Mucosa of rectum (tissue), 2 donors: ENCODE measurements at regions not wholly inside any gene's neighbourhood (a gene's known extent, or its start where the extent isn't known, plus 50 kb on each side); places are given as distances from the start of the nearest gene placed in this dataset.
A peak's percentile ranks its signal among the peaks of the same experiment; 100 is the strongest.

ENCODE experiments used
- H3K27ac ChIP-seq, 2 donors: one replicate each; pipeline ENCODE4 v1.7.0; 2013; ENCODE audit warnings: inconsistent platforms in 2 of 2, low read depth in 2 of 2, low read length in 2 of 2
- H3K27me3 ChIP-seq, 2 donors: one replicate each; pipeline ENCODE4 v1.7.0; 2013; ENCODE audit warnings: low read length in 2 of 2; ENCODE audit not compliant: control insufficient read depth in 2 of 2, insufficient read depth in 2 of 2
- H3K36me3 ChIP-seq, 2 donors: one replicate each; pipeline ENCODE4 v1.7.0; 2013; ENCODE audit warnings: low read length in 2 of 2; ENCODE audit not compliant: control insufficient read depth in 2 of 2, insufficient read depth in 2 of 2
- H3K4me1 ChIP-seq, 2 donors: one replicate each; pipeline ENCODE4 v1.7.0; 2013; ENCODE audit warnings: low read length in 2 of 2, mild to moderate bottlenecking in 1 of 2; ENCODE audit not compliant: control insufficient read depth in 2 of 2, insufficient read depth in 2 of 2
- H3K4me3 ChIP-seq, 2 donors: one replicate each; pipeline ENCODE4 v1.7.0; 2013; ENCODE audit warnings: low read length in 2 of 2
- H3K9ac ChIP-seq, 2 donors: one replicate each; pipeline ENCODE4 v1.7.0; 2013; ENCODE audit warnings: low read length in 2 of 2, low read depth in 1 of 2, mild to moderate bottlenecking in 1 of 2
- H3K9me3 ChIP-seq, 2 donors: one replicate each; pipeline ENCODE4 v1.7.0; 2013; ENCODE audit warnings: low read length in 2 of 2; ENCODE audit not compliant: control insufficient read depth in 2 of 2
- donor health status: healthy.
- donor health status: Normal muscosa, but diverticular disease.

GRCh38 chr1:116253566-116254382, 119.3 kb upstream of the ATP1A1 start:
- Histone ChIP-seq H3K27ac (peak overlapping the region; percentile 57 to 69), H3K9me3 (no peaks in the 10 kb centered on the region), H3K4me1 (peaks cover 34 to 37% of the 10 kb centered on the region in 2 donors), H3K27me3 (no peaks in the 10 kb centered on the region), H3K4me3 (no peak overlapping the region), H3K9ac (no peak overlapping the region), H3K36me3 (no peaks in the 10 kb centered on the region)

GRCh38 chr1:116254776-116255175, 118.3 kb upstream of the ATP1A1 start:
- no peaks in the 10 kb centered on the region for H3K36me3 ChIP-seq
- H3K27ac ChIP-seq: peak overlapping the region; percentile 85 to 97

GRCh38 chr1:116255486-116256285, 117.4 kb upstream of the ATP1A1 start:
- no peaks in the 10 kb centered on the region for H3K27me3 ChIP-seq
- no peaks in the 10 kb centered on the region for H3K36me3 ChIP-seq
- no peak overlapping the region for H3K4me3 ChIP-seq
- no peaks in the 10 kb centered on the region for H3K9me3 ChIP-seq
- peak overlapping the region; percentile 24 to 67 for H3K9ac ChIP-seq
- peak overlapping the region; percentile 85 to 97 for H3K27ac ChIP-seq
- H3K4me1 ChIP-seq: peaks cover 41 to 42% of the 10 kb centered on the region in 2 donors

More at GRCh38 chr1:116254776-116255175, 118.3 kb upstream of the ATP1A1 start:
- no peak overlapping the region for H3K4me3 ChIP-seq
- no peaks in the 10 kb centered on the region for H3K9me3 ChIP-seq
- peak overlapping the region in 1 of 2 donors; percentile 63 for H3K9ac ChIP-seq
- H3K4me1 ChIP-seq: peaks cover 34 to 37% of the 10 kb centered on the region in 2 donors
- H3K27me3 ChIP-seq: no peaks in the 10 kb centered on the region

- H3K36me3 ChIP-seq: no peaks in the 10 kb centered on the region
Observed at GRCh38 chr1:116256286-116256649, 116.8 kb upstream of the ATP1A1 start.

GRCh38 chr1:116256875-116257274, 116.2 kb upstream of the ATP1A1 start:
- no peaks in the 10 kb centered on the region for H3K27me3 ChIP-seq
- H3K27ac ChIP-seq: peak overlapping the region; percentile 81 to 97
- peaks cover 42 to 49% of the 10 kb centered on the region in 2 donors for H3K4me1 ChIP-seq
- no peak overlapping the region for H3K4me3 ChIP-seq
- no peaks in the 10 kb centered on the region for H3K36me3 ChIP-seq
- no peaks in the 10 kb centered on the region for H3K9me3 ChIP-seq
- peak overlapping the region in 1 of 2 donors; percentile 67 for H3K9ac ChIP-seq

More at GRCh38 chr1:116256286-116256649, 116.8 kb upstream of the ATP1A1 start:
- H3K4me1 ChIP-seq: peaks cover 44 to 47% of the 10 kb centered on the region in 2 donors
- no peaks in the 10 kb centered on the region for H3K27me3 ChIP-seq
- H3K9me3 ChIP-seq: no peaks in the 10 kb centered on the region
- H3K4me3 ChIP-seq: no peak overlapping the region
- peak overlapping the region in 1 of 2 donors; percentile 67 for H3K9ac ChIP-seq
- peak overlapping the region; percentile 81 to 97 for H3K27ac ChIP-seq

GRCh38 chr1:116257341-116257767, 115.7 kb upstream of the ATP1A1 start:
- H3K27me3 ChIP-seq: no peaks in the 10 kb centered on the region
- H3K27ac ChIP-seq: peak overlapping the region; percentile 81 to 97
- no peaks in the 10 kb centered on the region for H3K36me3 ChIP-seq
- no peak overlapping the region for H3K4me3 ChIP-seq
- H3K9ac ChIP-seq: peak overlapping the region in 1 of 2 donors; percentile 67
- peaks cover 42 to 49% of the 10 kb centered on the region in 2 donors for H3K4me1 ChIP-seq
- no peaks in the 10 kb centered on the region for H3K9me3 ChIP-seq

GRCh38 chr1:116257836-116258235, 115.2 kb upstream of the ATP1A1 start:
- Histone ChIP-seq H3K36me3 (no peaks in the 10 kb centered on the region), H3K9ac (no peak overlapping the region), H3K27me3 (no peaks in the 10 kb centered on the region), H3K27ac (peak overlapping the region; percentile 81 to 97), H3K4me3 (no peak overlapping the region), H3K9me3 (no peaks in the 10 kb centered on the region), H3K4me1 (peaks cover 42 to 49% of the 10 kb centered on the region in 2 donors)

GRCh38 chr1:116258668-116259419, 114.2 kb upstream of the ATP1A1 start:
- no peaks in the 10 kb centered on the region for H3K9me3 ChIP-seq
- no peaks in the 10 kb centered on the region for H3K36me3 ChIP-seq
- no peaks in the 10 kb centered on the region for H3K27me3 ChIP-seq
- no peak overlapping the region for H3K27ac ChIP-seq
- no peak overlapping the region for H3K4me3 ChIP-seq
- H3K9ac ChIP-seq: no peak overlapping the region
- peaks cover 42 to 46% of the 10 kb centered on the region in 2 donors for H3K4me1 ChIP-seq

- Histone ChIP-seq H3K4me3 (no peak overlapping the region), H3K9me3 (no peaks in the 10 kb centered on the region), H3K27me3 (no peaks in the 10 kb centered on the region), H3K9ac (no peak overlapping the region), H3K27ac (no peak overlapping the region), H3K4me1 (peaks cover 36 to 44% of the 10 kb centered on the region in 2 donors), H3K36me3 (no peaks in the 10 kb centered on the region)
Observed at GRCh38 chr1:116259663-116260062, 113.4 kb upstream of the ATP1A1 start.
